PC-3 (cell line): ENCODE measurements at regions not wholly inside any gene's neighbourhood (a gene's known extent, or its start where the extent isn't known, plus 50 kb on each side); places are given as distances from the start of the nearest gene placed in this dataset.

Source experiments
- ATAC-seq: fragments of 200-7000 bp; cut with Tn5 transposase; 2 replicates; pipeline ENCODE4 v1.9.1; 2020; ENCODE audit warnings: mild to moderate bottlenecking, moderate library complexity
- BruUV-seq: library from RNA; stranded (reverse); fragments of 400-500 nt; replicated peaks from 2 replicates; lab custom pipeline; 2021; lab: Mats Ljungman, UMichigan
- CTCF ChIA-PET: fragments of 300-600 bp; sonication (Branson Sonifier 250); formaldehyde crosslinking; loops from one replicate; lab custom pipeline; 2022; ENCODE audit warnings: antibody characterized with exemption; lab: Charles Lee
- POLR2A ChIA-PET: fragments of 300-600 bp; sonication (Branson Sonifier 250); formaldehyde crosslinking; loops from one replicate; lab custom pipeline; 2022; ENCODE audit warnings: antibody characterized with exemption; ENCODE audit not compliant: unreplicated experiment; lab: Charles Lee
- DNase-seq: peaks from one replicate; pipeline ENCODE4 v3.0.0-alpha.2; 2015
- H2AFZ ChIP-seq: fragments of 300-600 bp; sonication (generic); 2 replicates; pipeline ENCODE4 v1.6.0; 2016; ENCODE audit warnings: antibody characterized with exemption, low read length
- H3F3A ChIP-seq: fragments of 300-600 bp; sonication (generic); one replicate; pipeline ENCODE4 v1.6.0; 2017; ENCODE audit warnings: antibody characterized with exemption, low read length, control low read depth, mild to moderate bottlenecking; ENCODE audit not compliant: unreplicated experiment
- H3K27ac ChIP-seq: fragments of 300-600 bp; sonication (generic); 2 replicates; pipeline ENCODE4 v1.5.1; 2016; ENCODE audit warnings: mild to moderate bottlenecking, low read length
- H3K27me3 ChIP-seq: fragments of 300-600 bp; sonication (generic); 2 replicates; pipeline ENCODE4 v1.6.1; 2016; ENCODE audit warnings: low read length, mixed read lengths
- H3K36me3 ChIP-seq: fragments of 300-600 bp; sonication (generic); 2 replicates; pipeline ENCODE4 v1.6.1; 2016; ENCODE audit warnings: low read depth, mixed run types, low read length, mixed read lengths
- H3K4me1 ChIP-seq: fragments of 300-600 bp; sonication (generic); 2 replicates; pipeline ENCODE4 v1.5.1; 2016; ENCODE audit warnings: low read length; ENCODE audit not compliant: insufficient read depth
- H3K4me2 ChIP-seq: fragments of 300-600 bp; sonication (generic); 2 replicates; pipeline ENCODE4 v1.6.0; 2016; ENCODE audit warnings: low read length
- H3K4me3 ChIP-seq: fragments of 300-600 bp; sonication (generic); 2 replicates; pipeline ENCODE4 v1.5.1; 2016; ENCODE audit warnings: mild to moderate bottlenecking, low read length, mixed read lengths
- H3K79me2 ChIP-seq: fragments of 300-600 bp; sonication (generic); 2 replicates; pipeline ENCODE4 v1.6.1; 2017; ENCODE audit warnings: low read length, mixed read lengths
- H3K9ac ChIP-seq: fragments of 300-600 bp; sonication (generic); 2 replicates; pipeline ENCODE4 v1.6.0; 2016; ENCODE audit warnings: mild to moderate bottlenecking, low read length
- H3K9me2 ChIP-seq: fragments of 300-600 bp; sonication (generic); replicated peaks from 2 replicates; pipeline ENCODE4 v1.6.1; 2016; ENCODE audit warnings: mixed run types, low read length, mixed read lengths
- H3K9me3 ChIP-seq: fragments of 300-600 bp; sonication (generic); 2 replicates; pipeline ENCODE4 v1.6.1; 2016; ENCODE audit warnings: low read length, mixed read lengths
- H4K20me1 ChIP-seq: fragments of 300-600 bp; sonication (generic); 2 replicates; pipeline ENCODE4 v1.6.1; 2016; ENCODE audit warnings: low read length, mixed read lengths
- CTCF ChIP-seq: fragments of 300-600 bp; sonication (generic); conservative IDR thresholded peaks from 2 replicates; pipeline ENCODE4 v1.5.1; 2017; ENCODE audit warnings: antibody characterized with exemption, low read depth, mild to moderate bottlenecking, low read length
- EZH2 ChIP-seq: fragments of 300-600 bp; sonication (generic); IDR thresholded peaks from one replicate; pipeline ENCODE4 v1.6.1; 2017; ENCODE audit warnings: antibody characterized with exemption, mild to moderate bottlenecking, low read length; ENCODE audit not compliant: unreplicated experiment
- EZH2phosphoT487 ChIP-seq: fragments of 300-600 bp; sonication (generic); IDR thresholded peaks from 2 replicates; pipeline ENCODE4 v1.6.1; 2018; ENCODE audit warnings: mild to moderate bottlenecking, antibody characterized with exemption, low read length, borderline replicate concordance
- intact Hi-C: fragments of 100-400 bp; cut with micrococcal nuclease; formaldehyde crosslinking; loops from 2 replicates; pipeline ENCODE4 v1.9.0; 2023

DNA sequence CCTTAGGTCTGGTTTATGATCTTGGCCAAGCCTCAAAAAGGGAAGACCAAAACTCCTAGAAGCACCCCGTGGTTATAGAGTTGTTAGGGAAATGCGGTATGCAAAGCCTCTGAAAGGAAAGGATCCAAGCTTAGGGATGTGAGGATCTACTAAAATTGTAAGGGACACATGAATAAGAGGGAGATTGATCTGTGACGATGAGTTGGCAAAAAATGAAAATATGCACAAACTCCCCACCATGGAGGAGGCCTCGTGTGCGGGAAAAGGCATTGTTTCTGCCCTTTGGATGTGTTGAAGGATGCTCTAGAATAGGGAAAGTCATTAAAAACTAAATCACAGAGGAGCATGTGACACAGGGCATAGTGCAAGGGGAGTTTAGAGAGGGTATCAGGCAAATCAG, 88.7 kb upstream of the UBL3 start:
- BruUV-seq = no TSS peak
- TF ChIP-seq EZH2 (no peak), EZH2phosphoT487 (no peak), CTCF (no peak)
- intact Hi-C loops = no loop called here
- Histone ChIP-seq H3K4me2 (no peak overlapping the region), H2AFZ (no peak overlapping the region), H3K9me2 (no peaks in the 10 kb centered on the region), H3K9ac (no peak overlapping the region), H3K36me3 (no peaks in the 10 kb centered on the region), H4K20me1 (no peaks in the 10 kb centered on the region), H3K27ac (no peak overlapping the region), H3K4me1 (no peaks in the 10 kb centered on the region), H3K79me2 (no peaks in the 10 kb centered on the region), H3K4me3 (no peak overlapping the region), H3K9me3 (no peaks in the 10 kb centered on the region), H3K27me3 (no peaks in the 10 kb centered on the region), H3F3A (no peaks in the 10 kb centered on the region)
- ChIA-PET CTCF (no interaction called here), POLR2A (no interaction called here)
- DNase-seq (no peak), ATAC-seq (no peak)

DNA sequence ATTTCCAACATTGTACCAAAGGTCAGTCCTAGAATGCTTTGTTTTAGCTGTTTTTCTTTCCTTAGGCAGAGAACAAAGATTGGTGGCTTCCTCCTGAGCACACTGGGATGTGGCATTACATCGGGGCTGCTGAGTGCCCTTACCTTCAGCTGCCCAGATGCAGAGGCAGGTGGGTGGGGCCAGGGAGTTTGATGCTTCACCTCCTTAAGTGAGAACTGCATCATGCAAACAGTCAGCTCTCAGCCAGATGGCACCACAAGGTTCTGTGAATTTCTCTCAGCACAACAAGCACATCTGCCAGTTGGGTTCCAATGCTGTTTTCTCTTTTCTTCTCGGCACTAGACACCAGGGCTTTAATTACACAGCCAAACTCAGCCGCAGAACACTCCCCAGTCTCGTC, 87.4 kb upstream of the UBL3 start:
- Histone ChIP-seq H4K20me1 (no peaks in the 10 kb centered on the region), H3K9me3 (no peaks in the 10 kb centered on the region), H3K36me3 (no peaks in the 10 kb centered on the region), H3K4me2 (no peak overlapping the region), H3K4me1 (no peaks in the 10 kb centered on the region), H3K9me2 (no peaks in the 10 kb centered on the region), H3K27me3 (no peaks in the 10 kb centered on the region), H3K9ac (no peak overlapping the region), H3F3A (no peaks in the 10 kb centered on the region), H3K4me3 (no peak overlapping the region), H3K27ac (no peak overlapping the region), H3K79me2 (no peaks in the 10 kb centered on the region), H2AFZ (no peak overlapping the region)
- DNase-seq = no peak
- CTCF ChIA-PET = no interaction called here
- intact Hi-C loops = no loop called here
- TF ChIP-seq EZH2phosphoT487 = no peak
- TF ChIP-seq CTCF = no peak
- no peak for TF ChIP-seq EZH2
- ATAC-seq = no peak
- no TSS peak for BruUV-seq
- POLR2A ChIA-PET = no interaction called here

DNA sequence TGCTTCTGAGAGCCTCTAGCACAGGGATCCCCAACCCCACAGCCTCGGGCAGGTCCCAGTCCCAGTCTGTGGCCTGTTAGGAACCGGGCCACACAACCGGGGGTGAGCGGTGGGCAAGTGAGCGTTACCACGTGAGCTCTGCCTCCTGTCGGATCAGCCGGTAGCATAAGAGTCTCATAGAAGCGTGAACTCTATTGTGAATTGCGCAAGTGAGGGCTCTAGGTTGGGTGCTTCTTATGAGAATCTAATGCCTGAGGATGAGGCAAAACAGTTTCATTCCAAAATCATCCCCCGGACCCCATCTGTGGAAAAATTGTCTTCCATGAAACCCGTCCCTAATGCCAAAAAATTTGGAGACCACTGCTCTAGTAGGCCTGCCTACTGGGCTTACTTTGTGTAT, 87.0 kb upstream of the UBL3 start:
- no peaks in the 10 kb centered on the region for H3K36me3 ChIP-seq
- no peaks in the 10 kb centered on the region for H3K27me3 ChIP-seq
- H3K4me3 ChIP-seq = no peak overlapping the region
- intact Hi-C loops = no loop called here
- CTCF ChIA-PET = no interaction called here
- H4K20me1 ChIP-seq = no peaks in the 10 kb centered on the region
- no peak overlapping the region for H3K27ac ChIP-seq
- no peaks in the 10 kb centered on the region for H3K9me2 ChIP-seq
- no peak overlapping the region for H3K4me2 ChIP-seq
- no peaks in the 10 kb centered on the region for H3F3A ChIP-seq
- no TSS peak for BruUV-seq
- DNase-seq = no peak
- H3K4me1 ChIP-seq = no peaks in the 10 kb centered on the region
- H3K9me3 ChIP-seq = no peaks in the 10 kb centered on the region
- no peak for ATAC-seq
- POLR2A ChIA-PET = no interaction called here
- no peaks in the 10 kb centered on the region for H3K79me2 ChIP-seq
- TF ChIP-seq CTCF (no peak), EZH2phosphoT487 (no peak), EZH2 (no peak)
- H2AFZ ChIP-seq = no peak overlapping the region
- H3K9ac ChIP-seq = no peak overlapping the region
